Erythroblast (primary cell): ENCODE measurements at regions not wholly inside any gene's neighbourhood (a gene's known extent, or its start where the extent isn't known, plus 50 kb on each side); places are given as distances from the start of the nearest gene placed in this dataset.
"Not testable (repeated sequence)": the region's sequence is repeated elsewhere in the genome, so short reads cannot be mapped to it uniquely, and the experiment has no call there.

ENCODE experiments used
- DNase-seq, 2 experiments: peaks; one replicate each; lab custom pipeline; 2025; lab: John Stamatoyannopoulos, UW
- GATA1 ChIP-seq: IDR thresholded peaks from 2 replicates; pipeline ENCODE4 v1.6.1; 2011; ENCODE audit warnings: low read depth, mild to moderate bottlenecking, control low read depth, low read length, moderate library complexity
- POLR2A ChIP-seq: IDR thresholded peaks from 2 replicates; pipeline ENCODE4 v1.6.1; 2011; ENCODE audit warnings: mild to moderate bottlenecking, low read length

DNA sequence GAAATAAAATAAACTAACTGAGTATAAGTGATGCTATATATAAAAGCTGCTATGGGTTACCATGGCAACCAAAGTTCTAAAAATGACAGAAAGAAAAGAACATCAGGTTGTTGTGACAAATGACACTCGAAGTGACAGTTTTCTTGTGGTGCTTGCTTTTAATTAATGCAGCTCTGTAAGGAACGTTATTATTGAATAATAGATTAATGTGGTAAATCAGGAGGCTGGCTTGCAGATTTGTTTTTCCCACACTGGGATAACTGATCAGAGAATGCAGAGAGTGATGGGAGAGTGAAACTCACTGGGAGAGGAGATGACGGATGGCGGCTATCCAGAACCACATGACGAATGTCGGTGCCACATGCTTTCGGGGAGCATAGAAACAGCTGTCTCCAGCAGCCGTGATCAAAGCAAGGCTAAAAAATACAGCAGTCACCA is 207.0 kb upstream of the ATP10A start:
- no peak for DNase-seq
- TF ChIP-seq POLR2A (no peak), GATA1 (no peak)

DNA sequence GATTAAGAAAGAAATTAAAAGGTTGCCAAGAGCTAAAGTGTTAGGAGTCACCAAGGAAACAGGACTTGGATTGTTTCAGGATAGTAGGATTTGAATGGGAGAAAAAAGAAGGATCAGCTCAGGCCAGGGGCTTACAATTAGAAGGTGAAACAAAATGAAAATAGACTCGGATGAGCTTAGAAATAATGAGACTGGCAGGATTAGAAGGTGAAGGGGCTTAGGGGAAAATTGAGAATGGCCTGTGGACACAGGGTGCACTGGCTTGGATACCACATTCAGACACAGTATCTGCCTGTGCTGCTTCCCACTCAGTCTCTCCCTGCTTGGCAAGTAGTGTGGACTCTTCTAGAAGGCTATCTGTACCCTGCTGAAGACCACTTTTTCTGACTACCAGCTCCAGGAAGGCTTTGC is 206.1 kb upstream of the ATP10A start:
- DNase-seq, result no peak
- TF ChIP-seq GATA1 (no peak), POLR2A (no peak)

DNA sequence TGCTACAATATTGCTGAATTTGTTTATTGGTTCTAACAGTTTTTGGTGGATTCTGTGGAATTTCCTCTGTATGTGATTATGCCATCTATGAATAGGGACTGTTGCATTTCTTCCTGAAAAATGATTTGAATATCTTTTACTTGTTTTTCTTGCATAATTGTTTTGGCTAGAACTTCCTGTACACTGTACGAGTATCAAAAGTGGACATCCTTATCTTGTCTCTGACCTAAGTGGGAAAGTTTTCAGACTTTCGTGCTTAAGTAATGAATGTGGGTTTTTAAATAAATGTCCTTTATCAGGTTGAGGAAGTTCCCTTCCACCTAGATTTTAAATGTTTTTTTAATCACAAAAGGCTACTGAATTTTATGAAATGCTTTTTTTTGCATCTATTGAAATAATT is 203.8 kb upstream of the ATP10A start:
- DNase-seq, result no peak
- no peak for TF ChIP-seq GATA1
- no peak for TF ChIP-seq POLR2A

DNA sequence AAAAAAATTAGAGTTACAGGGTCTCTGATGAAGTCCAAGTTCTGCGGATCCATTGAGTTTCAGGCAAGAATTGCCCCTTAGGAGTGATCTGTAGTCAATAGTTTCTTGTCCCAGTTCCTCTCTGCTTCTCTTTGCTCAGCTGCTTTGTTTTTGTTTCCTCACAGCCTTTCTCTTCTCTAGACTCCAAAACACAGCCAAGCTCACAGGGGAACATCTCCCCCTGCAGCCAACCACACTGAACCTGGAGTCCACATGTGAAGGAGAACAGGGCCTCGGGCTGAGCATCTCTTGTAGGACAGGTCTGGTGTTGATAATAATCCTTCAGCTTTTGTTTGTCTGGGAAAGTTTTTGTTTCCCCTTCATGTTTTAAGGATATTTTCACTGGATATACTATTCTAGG is 202.6 kb upstream of the ATP10A start:
- TF ChIP-seq GATA1 (no peak), POLR2A (no peak)
- DNase-seq, result no peak

DNA sequence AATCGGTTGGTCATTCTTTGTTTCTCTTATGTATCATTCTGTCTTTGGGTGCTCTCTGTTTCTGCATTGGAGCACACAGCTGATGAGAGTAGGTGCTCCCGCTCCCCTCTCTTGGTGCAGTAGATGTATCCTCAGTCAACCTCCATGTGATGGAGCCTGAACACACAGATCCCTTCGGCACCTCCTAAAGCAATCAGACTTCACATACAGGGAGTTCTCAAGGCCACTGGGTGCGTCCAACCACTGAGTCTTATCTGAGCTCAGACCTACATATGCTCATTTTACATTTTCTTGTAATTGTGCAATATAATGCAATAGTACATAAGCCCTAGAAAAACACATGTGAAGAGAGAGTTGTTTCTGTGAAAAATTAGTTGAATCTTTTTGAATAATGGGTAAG is 198.1 kb upstream of the ATP10A start:
- no peak for DNase-seq
- TF ChIP-seq POLR2A (no peak), GATA1 (no peak)

DNA sequence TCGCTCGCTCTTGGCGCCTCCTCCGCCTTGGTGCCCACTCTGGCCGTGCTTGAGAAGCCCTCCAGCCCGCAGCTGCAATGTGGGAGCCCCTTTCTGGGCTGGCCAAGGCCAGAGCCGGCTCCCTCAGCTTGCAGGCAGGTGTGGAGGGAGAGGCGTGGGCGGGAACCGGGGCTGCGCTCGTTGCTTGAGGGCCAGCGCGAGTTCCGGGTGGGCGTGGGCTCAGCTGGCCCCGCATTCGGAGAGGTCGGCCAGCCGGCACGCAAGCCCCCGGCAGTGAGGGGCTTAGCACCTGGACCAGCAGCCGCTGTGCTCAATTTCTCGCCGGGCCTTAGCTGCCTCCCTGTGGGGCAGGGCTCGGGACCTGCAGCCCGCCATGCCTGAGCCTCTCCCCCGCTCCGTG is 193.6 kb upstream of the ATP10A start:
- DNase-seq, result not testable (repeated sequence)

DNA sequence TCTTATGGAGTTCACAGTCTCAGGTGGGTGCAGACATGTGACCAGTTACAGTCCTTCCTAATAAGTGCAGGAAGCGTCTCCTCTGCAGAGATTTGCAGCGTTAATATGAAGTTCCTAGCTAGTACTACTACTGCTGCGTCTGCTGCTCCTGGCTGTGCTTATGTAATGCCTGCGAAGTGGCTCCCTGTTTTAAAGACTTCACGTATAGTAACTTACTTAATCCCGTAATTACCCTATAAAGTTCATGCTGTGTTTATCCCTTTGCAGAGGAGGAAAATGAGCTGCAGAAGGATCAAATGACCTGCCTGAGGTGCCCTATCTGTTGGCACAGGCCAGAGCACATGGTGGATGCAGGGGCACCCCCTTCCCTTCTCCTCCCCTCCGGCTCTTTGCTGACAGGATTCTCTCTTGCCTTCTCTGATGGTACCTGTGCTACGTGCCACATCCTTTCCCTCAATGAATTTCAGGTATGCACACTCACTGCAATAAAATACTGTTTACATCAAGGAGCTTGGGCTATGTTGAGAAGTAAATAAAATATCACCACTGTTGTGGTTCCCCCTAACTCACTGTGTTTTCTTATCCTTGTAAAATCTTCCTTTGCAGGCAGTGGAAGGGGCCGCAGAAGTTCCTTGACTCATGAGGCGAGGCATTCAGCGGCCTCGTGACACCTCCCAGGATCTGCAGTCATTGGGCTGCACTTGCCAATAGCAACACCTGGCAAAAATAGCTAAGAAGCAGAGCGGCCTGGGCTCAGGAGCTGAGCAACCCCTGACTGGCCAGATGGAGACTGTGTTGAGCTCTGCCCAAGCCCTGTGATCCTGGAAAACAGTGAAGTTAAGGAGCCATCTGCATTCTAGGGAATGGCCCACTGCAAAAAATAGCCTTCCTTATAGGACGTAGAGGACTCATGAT is 188.9 kb upstream of the ATP10A start:
- no peak for DNase-seq
- no peak for TF ChIP-seq GATA1
- TF ChIP-seq POLR2A, result no peak

DNA sequence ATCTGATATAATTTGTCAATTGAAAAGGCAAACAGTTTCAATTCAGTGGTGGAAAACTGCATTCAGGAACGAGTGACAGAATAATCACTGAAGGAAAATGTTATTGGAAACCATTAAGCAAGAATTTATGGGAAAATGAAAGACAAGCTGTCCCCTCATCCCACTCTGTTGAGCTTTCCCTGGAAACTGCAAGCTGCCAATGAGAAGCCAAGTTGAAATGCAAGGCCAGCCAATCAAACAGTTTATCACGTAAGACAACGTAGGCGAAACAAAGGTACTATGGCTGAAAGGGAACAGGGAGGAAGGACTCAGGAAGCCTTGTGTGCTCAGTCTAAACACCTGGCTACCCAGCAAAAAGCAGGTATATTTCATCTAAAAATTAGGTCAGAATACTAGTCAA is 187.9 kb upstream of the ATP10A start:
- DNase-seq, result no peak
- TF ChIP-seq POLR2A (no peak), GATA1 (no peak)

DNA sequence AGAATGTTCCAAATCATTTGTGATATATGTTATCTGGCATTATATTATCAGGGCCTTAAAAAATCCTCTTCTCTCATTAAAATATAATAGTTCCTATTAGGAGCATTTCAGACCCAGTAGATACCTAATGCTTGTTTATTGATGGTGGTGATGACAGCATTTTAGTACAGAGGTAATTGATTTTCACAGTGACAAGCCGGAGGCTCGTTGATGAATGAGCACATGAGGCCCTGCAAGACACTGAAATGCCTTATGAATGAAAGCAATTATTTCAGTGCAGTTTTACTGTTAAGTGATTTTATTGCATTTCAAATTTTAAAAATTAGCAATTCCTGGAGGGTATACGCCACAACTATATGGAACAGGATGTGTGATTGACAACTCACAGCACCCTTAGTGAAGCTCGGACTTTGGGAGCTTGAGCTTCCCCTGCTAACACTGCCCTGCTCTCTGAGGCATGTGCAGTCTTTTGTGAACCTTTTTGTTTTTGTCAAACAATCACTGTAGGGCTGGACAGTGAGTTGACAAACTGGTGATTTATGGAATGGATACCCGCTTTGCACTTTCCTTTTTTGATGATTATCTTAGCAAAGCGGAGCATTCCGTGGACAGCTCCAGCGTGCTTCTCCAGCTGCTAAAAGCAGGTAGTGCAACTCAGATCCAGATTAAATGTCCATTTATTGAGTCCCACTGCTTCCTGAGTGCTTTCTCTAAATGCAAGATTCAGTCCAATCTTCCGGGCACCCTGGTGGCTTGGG is 187.0 kb upstream of the ATP10A start:
- TF ChIP-seq POLR2A (no peak), GATA1 (no peak)
- no peak for DNase-seq

DNA sequence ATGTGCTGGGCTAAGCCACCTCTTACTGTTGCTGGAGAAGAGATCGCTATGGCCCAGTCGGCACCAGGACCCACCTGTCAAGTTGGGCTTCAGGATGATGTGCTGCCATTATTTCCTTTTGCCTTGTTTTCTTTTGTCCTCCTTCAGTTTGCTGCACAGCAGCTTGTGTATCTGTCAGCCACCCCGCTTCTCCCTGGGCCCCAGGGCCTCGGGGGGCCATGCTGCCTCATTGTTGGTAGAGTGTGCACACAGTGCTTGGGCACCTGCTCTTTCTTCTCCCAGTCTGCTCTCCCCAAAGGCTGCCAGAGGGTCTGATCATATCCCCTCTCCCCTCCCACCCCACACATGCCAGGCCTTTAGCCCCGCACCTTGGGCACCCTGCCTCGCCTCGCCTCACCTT is 185.5 kb upstream of the ATP10A start:
- no peak for TF ChIP-seq GATA1
- no peak for TF ChIP-seq POLR2A
- no peak for DNase-seq

DNA sequence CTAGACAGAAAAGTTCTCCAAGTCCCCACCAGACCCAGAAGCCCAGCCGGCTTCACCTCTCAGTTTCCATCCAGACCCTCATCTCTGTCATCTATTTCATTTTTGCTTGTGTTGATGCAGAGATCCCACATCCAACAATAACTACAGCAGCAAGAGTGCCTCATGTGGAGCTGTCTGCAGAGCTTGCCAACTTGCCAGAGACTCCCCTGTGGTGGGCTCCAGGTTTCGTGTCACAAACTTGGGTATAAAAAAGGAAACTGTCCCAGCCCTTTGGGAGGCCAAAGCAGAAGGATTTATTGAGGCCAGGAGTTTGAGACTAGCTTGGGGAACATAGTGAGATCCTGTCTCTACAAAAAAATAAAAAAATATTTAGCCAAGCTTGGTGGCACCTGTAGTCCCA is 182.4 kb upstream of the ATP10A start:
- DNase-seq, result no peak
- no peak for TF ChIP-seq POLR2A
- no peak for TF ChIP-seq GATA1

DNA sequence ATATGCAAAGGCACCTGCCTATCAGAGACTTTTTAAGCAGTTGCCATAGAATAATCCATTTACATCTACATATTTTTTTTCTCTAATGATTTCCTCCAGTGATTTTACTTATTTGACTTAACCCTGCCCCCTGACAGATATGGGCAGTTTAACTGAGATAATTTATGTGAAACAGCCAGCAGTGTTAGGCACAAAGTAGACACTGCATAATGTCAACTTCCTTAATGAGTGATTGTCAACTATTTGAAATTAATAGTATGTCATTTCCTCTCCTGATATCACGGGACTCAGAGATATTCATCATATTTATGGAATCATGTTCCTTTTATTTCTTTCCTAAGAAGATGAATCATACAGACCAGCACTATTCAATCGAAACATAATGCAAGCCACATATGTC is 179.9 kb upstream of the ATP10A start:
- no peak for TF ChIP-seq GATA1
- no peak for TF ChIP-seq POLR2A
- DNase-seq, result no peak

DNA sequence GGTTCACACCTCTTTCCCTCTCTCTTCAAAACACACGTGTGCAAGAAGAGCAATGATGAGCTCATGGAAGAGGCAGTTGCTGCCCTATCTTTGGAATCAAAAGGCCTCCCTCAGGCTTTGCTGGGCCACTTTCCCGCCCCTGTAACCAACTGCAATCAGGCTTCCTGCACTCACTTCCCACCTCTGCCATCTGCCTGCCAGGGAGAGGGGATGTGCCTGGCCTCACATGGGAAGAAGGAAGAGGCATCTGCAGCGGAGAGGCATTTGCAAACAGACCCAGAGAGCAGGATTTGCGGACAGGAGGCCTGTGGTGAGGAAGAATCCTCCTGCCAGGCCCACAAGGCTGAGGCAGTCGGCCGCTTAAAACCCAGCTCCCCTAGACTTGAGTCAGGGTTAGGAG is 175.6 kb upstream of the ATP10A start:
- DNase-seq, result no peak
- TF ChIP-seq GATA1, result no peak
- TF ChIP-seq POLR2A, result no peak

DNA sequence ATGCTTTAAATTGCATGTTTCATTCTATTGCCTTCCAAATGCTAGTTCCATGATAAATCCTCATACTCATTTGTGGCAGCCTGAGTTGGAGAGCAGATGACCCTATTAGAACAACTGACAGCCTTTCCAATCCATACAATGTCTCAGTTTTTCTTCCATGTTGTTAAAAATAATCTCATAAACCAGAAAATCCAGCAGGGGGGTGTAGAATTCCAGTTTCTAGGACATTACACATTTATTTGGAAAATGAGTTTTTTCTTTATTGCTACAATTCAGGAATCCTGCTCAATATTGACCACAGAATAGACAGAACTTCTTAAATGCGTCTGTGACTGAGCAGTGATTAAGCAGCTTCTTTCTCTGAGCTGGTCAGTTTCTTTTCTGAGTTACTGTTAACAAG is 174.2 kb upstream of the ATP10A start:
- DNase-seq, result no peak
- TF ChIP-seq GATA1 (no peak), POLR2A (no peak)
